OCI-LY3 (cell line): ENCODE measurements at regions not wholly inside any gene's neighbourhood (a gene's known extent, or its start where the extent isn't known, plus 50 kb on each side); places are given as distances from the start of the nearest gene placed in this dataset.
A peak's percentile ranks its signal among the peaks of the same experiment; 100 is the strongest.

Experiments used
- H2AFZ ChIP-seq: fragments of 200-600, 300-600 bp; shearing (Covaris generic); 2 replicates; pipeline ENCODE4 v1.6.0; 2014; ENCODE audit warnings: antibody characterized with exemption, low read depth, low read length
- H3K27ac ChIP-seq: fragments of 200-600, 300-600 bp; sonication (generic); 2 replicates; pipeline ENCODE4 v1.5.1; 2014; ENCODE audit warnings: mild to moderate bottlenecking, low read length, moderate library complexity, mixed read lengths
- H3K27me3 ChIP-seq: fragments of 200-600, 300-600 bp; sonication (generic); 2 replicates; pipeline ENCODE4 v1.6.1; 2014; ENCODE audit warnings: low read depth, low read length, mixed read lengths
- H3K36me3 ChIP-seq: fragments of 200-600, 300-600 bp; sonication (generic); replicated peaks from 2 replicates; pipeline ENCODE3; 2014; ENCODE audit warnings: low read depth, low read length, mixed read lengths
- H3K4me1 ChIP-seq: fragments of 300-600, 200-600 bp; sonication (generic); 2 replicates; pipeline ENCODE4 v1.6.1; 2014; ENCODE audit warnings: low read length, mixed read lengths
- H3K4me2 ChIP-seq: fragments of 200-600, 300-600 bp; sonication (generic); 2 replicates; pipeline ENCODE4 v1.6.1; 2014; ENCODE audit warnings: low read length, mixed read lengths
- H3K4me3 ChIP-seq: fragments of 300-600, 200-600 bp; sonication (generic); 2 replicates; pipeline ENCODE4 v1.5.1; 2014; ENCODE audit warnings: antibody characterized with exemption, mild to moderate bottlenecking, low read length, moderate library complexity
- H3K79me2 ChIP-seq: fragments of 300-600, 200-600 bp; shearing (Covaris generic); 2 replicates; pipeline ENCODE4 v1.6.1; 2014; ENCODE audit warnings: mild to moderate bottlenecking, low read length, mixed read lengths
- H3K9ac ChIP-seq: fragments of 300-600, 200-600 bp; shearing (Covaris generic); 2 replicates; pipeline ENCODE4 v1.6.0; 2014; ENCODE audit warnings: mild to moderate bottlenecking, low read length, moderate library complexity
- H3K9me3 ChIP-seq: fragments of 200-600, 300-600 bp; shearing (Covaris generic); 2 replicates; pipeline ENCODE4 v1.6.1; 2014; ENCODE audit warnings: low read length, mixed read lengths; ENCODE audit not compliant: insufficient read depth
- H4K20me1 ChIP-seq: fragments of 200-600, 300-600 bp; sonication (generic); 2 replicates; pipeline ENCODE4 v1.6.1; 2016; ENCODE audit warnings: low read length, mixed read lengths; ENCODE audit not compliant: insufficient read depth
- CTCF ChIP-seq: fragments of 200-600, 300-600 bp; sonication (generic); IDR thresholded peaks from 2 replicates; pipeline ENCODE4 v1.5.1; 2014; ENCODE audit warnings: antibody characterized with exemption, low read length, low read depth
- EZH2phosphoT487 ChIP-seq: fragments of 200-600 bp; shearing (Covaris generic); IDR thresholded peaks from 2 replicates; pipeline ENCODE4 v1.6.1; 2018; ENCODE audit warnings: antibody characterized with exemption, mixed run types, low read depth

GRCh38 chr5:174327317-174327864 lies 281.9 kb downstream of the NSG2 start:
- H3K4me1 ChIP-seq = no peaks in the 10 kb centered on the region
- H3K36me3 ChIP-seq = no peaks in the 10 kb centered on the region
- no peaks in the 10 kb centered on the region for H4K20me1 ChIP-seq
- H2AFZ ChIP-seq = no peak overlapping the region
- no peak overlapping the region for H3K27ac ChIP-seq
- H3K9me3 ChIP-seq = no peaks in the 10 kb centered on the region
- no peak overlapping the region for H3K4me2 ChIP-seq
- H3K4me3 ChIP-seq = no peak overlapping the region
- no peaks in the 10 kb centered on the region for H3K79me2 ChIP-seq
- H3K9ac ChIP-seq = no peak overlapping the region
- TF ChIP-seq CTCF = peak; percentile 93
- no peak for TF ChIP-seq EZH2phosphoT487
- peaks cover 40% of the 10 kb centered on the region for H3K27me3 ChIP-seq

GRCh38 chr5:174327896-174328295 lies 282.4 kb downstream of the NSG2 start:
- TF ChIP-seq EZH2phosphoT487 (no peak), CTCF (no peak)
- H3K27me3 ChIP-seq = peaks cover 40% of the 10 kb centered on the region
- H3K4me2 ChIP-seq = no peak overlapping the region
- H3K9ac ChIP-seq = no peak overlapping the region
- H3K4me1 ChIP-seq = no peaks in the 10 kb centered on the region
- H2AFZ ChIP-seq = no peak overlapping the region
- no peaks in the 10 kb centered on the region for H4K20me1 ChIP-seq
- H3K79me2 ChIP-seq = no peaks in the 10 kb centered on the region
- no peak overlapping the region for H3K27ac ChIP-seq
- H3K36me3 ChIP-seq = no peaks in the 10 kb centered on the region
- no peaks in the 10 kb centered on the region for H3K9me3 ChIP-seq
- H3K4me3 ChIP-seq = no peak overlapping the region

- no peaks in the 10 kb centered on the region for H3K79me2 ChIP-seq
- H3K9me3 ChIP-seq = no peaks in the 10 kb centered on the region
- H2AFZ ChIP-seq = no peak overlapping the region
- TF ChIP-seq EZH2phosphoT487 = no peak
- H4K20me1 ChIP-seq = no peaks in the 10 kb centered on the region
- peaks cover 41% of the 10 kb centered on the region for H3K27me3 ChIP-seq
- no peaks in the 10 kb centered on the region for H3K4me1 ChIP-seq
- H3K4me2 ChIP-seq = no peak overlapping the region
- no peaks in the 10 kb centered on the region for H3K36me3 ChIP-seq
- H3K9ac ChIP-seq = no peak overlapping the region
- H3K4me3 ChIP-seq = no peak overlapping the region
- H3K27ac ChIP-seq = no peak overlapping the region
Measured at GRCh38 chr5:174328631-174329299, 283.3 kb downstream of the NSG2 start.

GRCh38 chr5:174329738-174330137 lies 284.2 kb downstream of the NSG2 start:
- H2AFZ ChIP-seq = no peak overlapping the region
- no peaks in the 10 kb centered on the region for H3K4me1 ChIP-seq
- H3K36me3 ChIP-seq = no peaks in the 10 kb centered on the region
- no peak overlapping the region for H3K9ac ChIP-seq
- no peaks in the 10 kb centered on the region for H4K20me1 ChIP-seq
- H3K79me2 ChIP-seq = no peaks in the 10 kb centered on the region
- H3K27me3 ChIP-seq = peaks cover 36% of the 10 kb centered on the region
- no peaks in the 10 kb centered on the region for H3K9me3 ChIP-seq
- no peak overlapping the region for H3K4me3 ChIP-seq
- TF ChIP-seq EZH2phosphoT487 = no peak
- TF ChIP-seq CTCF = no peak
- no peak overlapping the region for H3K4me2 ChIP-seq
- H3K27ac ChIP-seq = no peak overlapping the region
